ENCODE measurements at regions not wholly inside any gene's neighbourhood (a gene's known extent, or its start where the extent isn't known, plus 50 kb on each side); places are given as distances from the start of the nearest gene placed in this dataset.

GRCh38 chr2:21257621-21258020 is 133.9 kb downstream of the TDRD15 start:
- TF ChIP-seq, protein P1, sequence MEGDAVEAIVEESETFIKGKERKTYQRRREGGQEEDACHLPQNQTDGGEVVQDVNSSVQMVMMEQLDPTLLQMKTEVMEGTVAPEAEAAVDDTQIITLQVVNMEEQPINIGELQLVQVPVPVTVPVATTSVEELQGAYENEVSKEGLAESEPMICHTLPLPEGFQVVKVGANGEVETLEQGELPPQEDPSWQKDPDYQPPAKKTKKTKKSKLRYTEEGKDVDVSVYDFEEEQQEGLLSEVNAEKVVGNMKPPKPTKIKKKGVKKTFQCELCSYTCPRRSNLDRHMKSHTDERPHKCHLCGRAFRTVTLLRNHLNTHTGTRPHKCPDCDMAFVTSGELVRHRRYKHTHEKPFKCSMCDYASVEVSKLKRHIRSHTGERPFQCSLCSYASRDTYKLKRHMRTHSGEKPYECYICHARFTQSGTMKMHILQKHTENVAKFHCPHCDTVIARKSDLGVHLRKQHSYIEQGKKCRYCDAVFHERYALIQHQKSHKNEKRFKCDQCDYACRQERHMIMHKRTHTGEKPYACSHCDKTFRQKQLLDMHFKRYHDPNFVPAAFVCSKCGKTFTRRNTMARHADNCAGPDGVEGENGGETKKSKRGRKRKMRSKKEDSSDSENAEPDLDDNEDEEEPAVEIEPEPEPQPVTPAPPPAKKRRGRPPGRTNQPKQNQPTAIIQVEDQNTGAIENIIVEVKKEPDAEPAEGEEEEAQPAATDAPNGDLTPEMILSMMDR (IDR thresholded peaks at IDR 0.05): no peak
- no peak for TF ChIP-seq POLR2A (IDR thresholded peaks at IDR 0.05)
